NB4 (cell line): ENCODE measurements at regions not wholly inside any gene's neighbourhood (a gene's known extent, or its start where the extent isn't known, plus 50 kb on each side); places are given as distances from the start of the nearest gene placed in this dataset.

ENCODE experiments used
- DNase-seq: peaks from one replicate; pipeline ENCODE4 v3.0.0; 2010; ENCODE audit warnings: low read depth
- H3K4me3 ChIP-seq: one replicate; pipeline ENCODE4 v1.5.1; 2011; ENCODE audit warnings: mild to moderate bottlenecking, low read depth, low read length, moderate library complexity
- CTCF ChIP-seq: IDR thresholded peaks from one replicate; pipeline ENCODE4 v1.5.1; 2012; ENCODE audit warnings: low read depth, low read length
- MAX ChIP-seq: IDR thresholded peaks from 2 replicates; pipeline ENCODE4 v1.6.1; 2011; ENCODE audit warnings: low read depth, low read length
- MYC ChIP-seq: IDR thresholded peaks from 2 replicates; pipeline ENCODE4 v1.6.1; 2011; ENCODE audit warnings: low read depth, low read length
- POLR2A ChIP-seq: IDR thresholded peaks from 2 replicates; pipeline ENCODE4 v1.6.1; 2011; ENCODE audit warnings: mild to moderate bottlenecking; ENCODE audit not compliant: insufficient read length; ENCODE audit errors: extremely low read depth

- no peak for DNase-seq
- TF ChIP-seq CTCF (no peak), MYC (no peak), MAX (no peak), POLR2A (no peak)
- H3K4me3 ChIP-seq = no peak overlapping the region
Measured at GRCh38 chr9:23938908-23939307, 112.9 kb upstream of the ELAVL2 start.

GRCh38 chr9:23934291-23934906, 108.4 kb upstream of the ELAVL2 start:
- DNase-seq = no peak
- no peak overlapping the region for H3K4me3 ChIP-seq
- no peak for TF ChIP-seq MAX
- no peak for TF ChIP-seq MYC
- TF ChIP-seq POLR2A = no peak
- no peak for TF ChIP-seq CTCF

- no peak for DNase-seq
- TF ChIP-seq MAX = no peak
- TF ChIP-seq MYC = no peak
- no peak for TF ChIP-seq POLR2A
- no peak for TF ChIP-seq CTCF
- no peak overlapping the region for H3K4me3 ChIP-seq
Measured at GRCh38 chr9:23933348-23933747, 107.3 kb upstream of the ELAVL2 start.

GRCh38 chr9:23926368-23926767, 100.3 kb upstream of the ELAVL2 start:
- TF ChIP-seq CTCF (no peak), MYC (no peak), POLR2A (no peak), MAX (no peak)
- no peak for DNase-seq
- no peak overlapping the region for H3K4me3 ChIP-seq

GRCh38 chr9:23914431-23915003, 88.5 kb upstream of the ELAVL2 start:
- H3K4me3 ChIP-seq = no peak overlapping the region
- TF ChIP-seq MAX = no peak
- TF ChIP-seq CTCF = no peak
- TF ChIP-seq MYC = no peak
- no peak for TF ChIP-seq POLR2A
- DNase-seq = no peak
